ENCODE measurements at regions not wholly inside any gene's neighbourhood (a gene's known extent, or its start where the extent isn't known, plus 50 kb on each side); places are given as distances from the start of the nearest gene placed in this dataset.

DNA sequence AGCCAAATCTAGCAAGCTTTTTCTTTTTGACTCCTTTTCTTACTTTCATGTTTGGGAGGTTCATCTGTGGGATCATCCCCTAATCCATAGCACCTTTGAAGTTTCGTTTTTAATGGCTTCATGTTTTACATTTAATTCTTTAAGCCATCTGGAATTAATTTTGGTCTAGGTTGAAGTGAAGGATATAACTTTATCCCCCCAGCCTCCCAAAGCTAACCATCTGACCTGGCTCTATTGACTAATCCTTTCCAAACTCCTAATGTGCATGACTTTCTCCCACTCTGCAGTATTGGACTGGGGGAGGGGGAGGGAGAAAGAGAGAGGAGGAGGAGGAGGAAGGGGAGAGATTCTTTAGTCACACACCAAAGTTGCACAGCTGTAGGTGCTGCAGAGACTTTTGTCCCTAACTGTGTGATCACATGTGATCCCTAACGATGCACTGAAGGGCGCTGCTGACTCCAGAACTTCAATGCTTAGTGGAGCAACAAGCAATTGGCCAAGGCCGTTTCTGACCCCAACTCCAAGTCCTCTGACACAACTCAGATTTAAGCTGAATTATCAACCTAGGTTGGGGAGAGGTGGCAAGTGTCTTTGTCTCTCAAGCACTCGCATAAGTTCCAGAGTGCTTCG lies 191.6 kb downstream of the HUNK start:
- Histone ChIP-seq H3K27me3 (ENCODE audit: low read length) (peaks cover 20% of the 10 kb centered on the region; the same call in 1 of the 2 replicates), H4K20me1 (ENCODE audit: low read length) (no peaks in the 10 kb centered on the region), H3K36me3 (ENCODE audit: low read depth, low read length) (no peaks in the 10 kb centered on the region), H3K79me2 (ENCODE audit: low read length) (no peaks in the 10 kb centered on the region), H3K9me3 (ENCODE audit: low read length) (no peaks in the 10 kb centered on the region), H3K4me2 (ENCODE audit: low read length) (no peak overlapping the region), H3F3A (ENCODE audit: low read length, unreplicated experiment) (no peaks in the 10 kb centered on the region), H3K9ac (ENCODE audit: low read length) (no peak overlapping the region), H3K27ac (ENCODE audit: low read length) (no peak overlapping the region), H3K9me2 (replicated peaks; ENCODE audit: low read length) (no peaks in the 10 kb centered on the region), H2AFZ (ENCODE audit: low read length) (no peak overlapping the region), H3K4me3 (ENCODE audit: low read length) (no peak overlapping the region), H3K4me1 (ENCODE audit: insufficient read depth, low read length) (no peaks in the 10 kb centered on the region)
- DNase-seq (no peak), ATAC-seq (no peak)
- POLR2A ChIA-PET (ENCODE audit: unreplicated experiment): no interaction called here
- TF ChIP-seq, protein P1, sequence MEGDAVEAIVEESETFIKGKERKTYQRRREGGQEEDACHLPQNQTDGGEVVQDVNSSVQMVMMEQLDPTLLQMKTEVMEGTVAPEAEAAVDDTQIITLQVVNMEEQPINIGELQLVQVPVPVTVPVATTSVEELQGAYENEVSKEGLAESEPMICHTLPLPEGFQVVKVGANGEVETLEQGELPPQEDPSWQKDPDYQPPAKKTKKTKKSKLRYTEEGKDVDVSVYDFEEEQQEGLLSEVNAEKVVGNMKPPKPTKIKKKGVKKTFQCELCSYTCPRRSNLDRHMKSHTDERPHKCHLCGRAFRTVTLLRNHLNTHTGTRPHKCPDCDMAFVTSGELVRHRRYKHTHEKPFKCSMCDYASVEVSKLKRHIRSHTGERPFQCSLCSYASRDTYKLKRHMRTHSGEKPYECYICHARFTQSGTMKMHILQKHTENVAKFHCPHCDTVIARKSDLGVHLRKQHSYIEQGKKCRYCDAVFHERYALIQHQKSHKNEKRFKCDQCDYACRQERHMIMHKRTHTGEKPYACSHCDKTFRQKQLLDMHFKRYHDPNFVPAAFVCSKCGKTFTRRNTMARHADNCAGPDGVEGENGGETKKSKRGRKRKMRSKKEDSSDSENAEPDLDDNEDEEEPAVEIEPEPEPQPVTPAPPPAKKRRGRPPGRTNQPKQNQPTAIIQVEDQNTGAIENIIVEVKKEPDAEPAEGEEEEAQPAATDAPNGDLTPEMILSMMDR (conservative IDR thresholded peaks at IDR 0.05; ENCODE audit: low read depth, low read length): no peak
- BruUV-seq (replicated peaks): no TSS peak
- intact Hi-C loops (cut with micrococcal nuclease): no loop called here
- CTCF ChIA-PET: no interaction called here

DNA sequence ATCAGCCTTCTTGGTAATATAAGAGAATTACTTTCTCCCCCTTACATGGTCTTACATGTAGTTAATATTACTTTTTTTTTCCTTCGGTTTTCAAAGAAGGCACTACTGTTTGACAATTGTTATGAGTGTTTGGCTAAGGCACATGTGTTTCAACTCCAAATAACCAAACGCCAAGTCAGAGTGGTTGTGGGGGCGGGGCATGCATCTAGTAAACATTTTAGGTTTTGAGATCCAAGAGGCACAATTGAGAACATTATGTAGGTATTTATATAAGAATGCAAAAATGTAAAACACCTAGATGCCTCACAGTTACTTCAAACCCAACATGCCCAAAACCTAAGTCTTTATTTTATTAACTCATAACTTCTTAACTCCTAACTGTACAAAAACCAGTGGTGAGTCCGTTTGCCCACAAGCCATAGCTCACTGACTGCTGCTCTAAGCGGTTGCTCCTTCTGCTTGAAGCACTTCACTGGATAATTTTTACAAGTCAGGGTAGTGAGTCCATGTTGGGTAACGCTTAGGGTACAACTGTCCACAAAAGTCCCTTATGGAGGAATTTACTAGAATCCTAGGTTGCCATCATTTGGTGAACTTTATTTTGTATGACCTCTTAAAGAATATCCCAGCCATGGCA lies 189.9 kb downstream of the HUNK start:
- no peak for DNase-seq
- CTCF ChIA-PET: no interaction called here
- no peak for ATAC-seq

DNA sequence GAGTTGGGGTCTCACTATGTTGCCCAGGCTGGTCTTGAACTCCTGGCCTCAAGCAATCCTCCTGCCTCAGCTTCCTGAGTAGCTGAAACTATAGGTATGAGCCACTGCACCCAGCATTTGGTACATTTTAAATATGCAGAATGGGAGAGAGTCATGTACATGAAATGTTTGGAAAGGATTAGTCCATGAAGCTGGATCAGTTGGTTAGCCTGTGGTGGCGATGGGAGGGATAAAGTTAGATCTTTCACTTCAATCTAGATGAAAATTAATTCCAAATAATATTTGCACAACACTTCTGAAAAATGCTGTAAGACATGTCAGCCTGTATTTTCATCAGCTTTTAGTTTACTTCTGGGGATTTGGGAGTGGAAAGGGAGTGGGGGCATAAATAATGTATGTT lies 188.9 kb downstream of the HUNK start:
- TF ChIP-seq EZH2 (IDR thresholded peaks at IDR 0.05; ENCODE audit: low read length, unreplicated experiment) (no peak), EZH2phosphoT487 (IDR thresholded peaks at IDR 0.05; ENCODE audit: borderline replicate concordance, low read length) (no peak)
- TF ChIP-seq, protein P1 (conservative IDR thresholded peaks at IDR 0.05; ENCODE audit: low read depth, low read length): no peak

More for the DNA sequence above, 189.9 kb downstream of the HUNK start:
- no peak overlapping the region for H3K9ac ChIP-seq (ENCODE audit: low read length)
- no peaks in the 10 kb centered on the region for H3K79me2 ChIP-seq (ENCODE audit: low read length)
- no peak overlapping the region for H3K4me3 ChIP-seq (ENCODE audit: low read length)
- H3K36me3 ChIP-seq (ENCODE audit: low read depth, low read length): no peaks in the 10 kb centered on the region
- intact Hi-C loops (cut with micrococcal nuclease): no loop called here
- H3F3A ChIP-seq (ENCODE audit: low read length, unreplicated experiment): no peaks in the 10 kb centered on the region
- H3K27ac ChIP-seq (ENCODE audit: low read length): no peak overlapping the region
- BruUV-seq (replicated peaks): no TSS peak
- no peaks in the 10 kb centered on the region for H4K20me1 ChIP-seq (ENCODE audit: low read length)
- H2AFZ ChIP-seq (ENCODE audit: low read length): no peak overlapping the region
- TF ChIP-seq, protein P1 (conservative IDR thresholded peaks at IDR 0.05; ENCODE audit: low read depth, low read length): no peak
- TF ChIP-seq EZH2phosphoT487 (IDR thresholded peaks at IDR 0.05; ENCODE audit: borderline replicate concordance, low read length) (no peak), EZH2 (IDR thresholded peaks at IDR 0.05; ENCODE audit: low read length, unreplicated experiment) (no peak)
- H3K4me2 ChIP-seq (ENCODE audit: low read length): no peak overlapping the region
- H3K4me1 ChIP-seq (ENCODE audit: insufficient read depth, low read length): no peaks in the 10 kb centered on the region
- H3K9me3 ChIP-seq (ENCODE audit: low read length): no peaks in the 10 kb centered on the region
- POLR2A ChIA-PET (ENCODE audit: unreplicated experiment): no interaction called here
- H3K9me2 ChIP-seq (replicated peaks; ENCODE audit: low read length): no peaks in the 10 kb centered on the region
- peaks cover 4% of the 10 kb centered on the region; the same call in 1 of the 2 replicates for H3K27me3 ChIP-seq (ENCODE audit: low read length)

More for the DNA sequence above, 188.9 kb downstream of the HUNK start:
- Histone ChIP-seq H3K9me2 (replicated peaks; ENCODE audit: low read length) (no peaks in the 10 kb centered on the region), H3K27ac (ENCODE audit: low read length) (no peak overlapping the region), H3K9me3 (ENCODE audit: low read length) (no peaks in the 10 kb centered on the region), H2AFZ (ENCODE audit: low read length) (no peak overlapping the region), H3K4me1 (ENCODE audit: insufficient read depth, low read length) (no peaks in the 10 kb centered on the region), H3F3A (ENCODE audit: low read length, unreplicated experiment) (no peaks in the 10 kb centered on the region), H3K4me2 (ENCODE audit: low read length) (no peak overlapping the region), H3K9ac (ENCODE audit: low read length) (no peak overlapping the region), H3K4me3 (ENCODE audit: low read length) (no peak overlapping the region), H4K20me1 (ENCODE audit: low read length) (no peaks in the 10 kb centered on the region), H3K79me2 (ENCODE audit: low read length) (no peaks in the 10 kb centered on the region), H3K27me3 (ENCODE audit: low read length) (no peaks in the 10 kb centered on the region; the same call in 1 of the 2 replicates), H3K36me3 (ENCODE audit: low read depth, low read length) (no peaks in the 10 kb centered on the region)
- CTCF ChIA-PET: no interaction called here
- no peak for DNase-seq
- no TSS peak for BruUV-seq (replicated peaks)
- ATAC-seq: no peak
- POLR2A ChIA-PET (ENCODE audit: unreplicated experiment): no interaction called here
- intact Hi-C loops (cut with micrococcal nuclease): no loop called here
